GM18519 (cell line): ENCODE measurements at regions not wholly inside any gene's neighbourhood (a gene's known extent, or its start where the extent isn't known, plus 50 kb on each side); places are given as distances from the start of the nearest gene placed in this dataset.

Experiments used
- ATAC-seq: cut with Tn5 transposase; IDR thresholded peaks from one replicate; pipeline ENCODE4 v1.9.1; 2021; ENCODE audit warnings: mild to moderate bottlenecking, moderate library complexity; ENCODE audit not compliant: unreplicated experiment, low FRiP score

DNA sequence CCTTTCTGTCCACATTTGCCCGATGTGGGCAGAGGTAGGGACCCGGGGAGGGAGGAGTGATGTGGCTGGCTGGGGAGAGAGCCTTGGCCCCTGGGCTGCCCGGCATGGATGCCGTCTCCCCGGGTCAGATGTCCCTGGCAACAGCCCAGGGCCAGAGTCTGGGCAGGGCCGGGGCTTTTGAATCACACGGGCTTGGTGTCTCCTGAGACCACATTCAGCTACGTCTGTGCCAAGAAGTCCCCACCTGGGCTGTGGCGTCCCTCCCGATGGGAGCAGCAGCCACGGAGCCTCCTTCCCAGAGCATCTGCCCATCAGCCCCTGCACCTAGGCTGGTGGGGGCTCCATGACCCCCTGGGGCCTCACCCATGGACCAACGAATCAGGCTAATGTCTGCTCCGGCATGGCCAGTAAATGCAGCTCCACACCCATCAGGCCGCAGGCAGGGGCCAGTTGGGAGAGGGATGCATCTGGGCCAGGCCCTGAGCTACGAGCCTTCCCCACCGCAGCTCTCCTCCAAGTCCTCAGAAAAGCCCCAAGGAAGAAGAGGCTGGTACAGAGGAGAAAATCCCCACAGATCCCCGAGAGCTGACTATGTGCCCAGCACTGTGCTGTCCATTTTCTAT is 109.4 kb downstream of the RFLNA start:
- ATAC-seq, result no peak

DNA sequence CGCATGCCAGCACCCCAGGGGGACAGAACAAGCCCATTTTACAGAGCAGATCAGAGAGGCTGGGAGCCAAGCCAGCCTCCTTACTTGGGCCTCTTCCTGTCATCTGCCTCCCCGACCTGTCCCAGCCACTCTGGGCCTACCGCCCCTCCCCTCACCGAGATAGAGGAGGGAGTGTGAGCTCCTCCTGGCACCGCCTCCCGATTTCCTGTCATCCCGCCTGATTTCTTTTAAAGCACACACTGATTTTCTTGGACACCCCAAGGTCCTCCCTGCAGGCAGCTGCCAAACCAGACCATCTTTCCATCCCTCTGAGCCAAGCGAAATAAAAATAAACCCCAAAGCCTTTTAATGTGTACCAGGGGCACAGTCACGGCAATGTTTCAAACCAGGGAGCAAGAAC is 108.4 kb downstream of the RFLNA start:
- ATAC-seq, result no peak

DNA sequence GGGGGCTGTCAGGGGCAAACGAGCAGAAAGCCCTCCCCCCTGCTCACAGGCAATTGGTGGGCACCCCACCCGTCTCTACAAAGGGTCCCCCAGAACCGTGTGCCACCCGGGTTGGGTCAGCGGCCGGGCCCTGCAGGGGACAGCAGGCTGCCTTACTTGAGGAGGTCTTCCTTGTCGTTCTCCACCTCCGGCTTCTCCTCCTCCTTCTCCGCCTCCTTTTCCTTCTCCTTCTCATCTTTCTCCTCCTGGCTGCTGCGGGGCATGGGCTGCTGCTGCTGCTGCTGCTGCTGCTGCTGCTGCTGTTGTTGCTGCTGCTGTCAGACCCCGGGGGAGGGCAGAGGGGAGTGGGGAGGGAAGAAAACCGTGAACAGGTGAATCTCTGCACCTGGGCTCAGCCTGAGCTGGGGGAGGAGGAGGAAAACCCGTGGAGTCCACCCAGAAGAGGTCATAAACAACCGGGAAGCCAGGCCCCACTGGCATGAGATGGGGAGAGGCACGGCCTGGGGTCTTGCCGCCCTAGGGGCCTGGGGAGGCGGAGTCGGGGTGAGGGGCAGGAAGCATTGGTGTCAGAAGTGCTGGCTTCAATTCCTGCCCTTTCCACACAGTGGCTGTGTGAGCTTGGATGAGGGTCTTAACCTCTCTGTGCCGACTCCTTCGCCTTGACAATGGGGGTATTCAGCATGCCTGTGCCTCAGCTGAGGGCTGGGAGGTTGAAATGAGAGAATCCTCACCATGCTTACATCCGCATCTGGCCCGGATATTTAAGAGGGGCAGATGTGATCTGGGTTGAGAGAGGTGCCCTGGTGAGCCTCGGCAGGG is 107.6 kb downstream of the RFLNA start:
- ATAC-seq, result no peak

DNA sequence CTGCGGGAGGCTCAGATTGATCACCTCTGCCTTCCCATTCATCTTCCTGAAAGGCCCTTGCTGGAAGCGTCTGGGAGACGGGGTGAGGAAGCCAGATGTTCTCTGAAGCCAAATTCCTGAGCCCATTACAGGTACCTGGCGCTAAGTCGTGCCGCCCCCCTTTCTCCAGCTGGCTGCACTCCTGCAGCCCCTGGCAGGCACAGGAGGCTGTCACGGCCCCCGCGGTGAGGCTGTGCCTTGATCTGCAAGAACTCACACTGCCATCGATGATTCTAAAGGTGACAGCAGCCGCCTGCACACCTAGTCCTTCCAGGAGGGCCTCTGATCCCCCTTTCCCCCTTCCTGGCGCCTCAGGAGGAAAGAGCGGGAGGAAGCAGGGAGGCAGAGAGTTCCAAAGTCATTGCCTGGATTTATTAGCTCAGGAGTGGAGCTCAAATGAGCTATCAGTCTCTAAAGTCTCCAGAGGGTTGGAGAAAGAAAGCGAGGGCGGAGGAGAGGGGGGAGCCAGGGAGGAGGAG is 106.9 kb downstream of the RFLNA start:
- no peak for ATAC-seq

DNA sequence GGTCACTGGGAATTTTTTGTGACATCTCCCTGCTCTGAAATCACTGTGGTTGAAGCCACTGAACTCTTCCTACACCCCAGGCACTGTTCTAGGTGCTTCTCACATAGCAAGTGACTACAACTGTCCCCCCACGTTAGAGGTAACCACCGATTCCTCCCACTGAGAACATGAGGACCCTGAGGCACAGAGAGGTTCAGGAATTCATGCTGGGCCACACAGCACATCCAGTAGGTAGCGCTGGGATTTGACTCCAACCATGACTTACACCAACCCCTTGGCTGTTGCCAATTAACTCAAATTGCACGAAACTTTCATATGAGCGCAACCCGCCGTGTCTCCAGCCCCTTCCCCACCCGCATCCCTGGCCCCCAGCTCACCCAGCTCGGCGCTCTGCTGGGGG is 105.2 kb downstream of the RFLNA start:
- no peak for ATAC-seq

DNA sequence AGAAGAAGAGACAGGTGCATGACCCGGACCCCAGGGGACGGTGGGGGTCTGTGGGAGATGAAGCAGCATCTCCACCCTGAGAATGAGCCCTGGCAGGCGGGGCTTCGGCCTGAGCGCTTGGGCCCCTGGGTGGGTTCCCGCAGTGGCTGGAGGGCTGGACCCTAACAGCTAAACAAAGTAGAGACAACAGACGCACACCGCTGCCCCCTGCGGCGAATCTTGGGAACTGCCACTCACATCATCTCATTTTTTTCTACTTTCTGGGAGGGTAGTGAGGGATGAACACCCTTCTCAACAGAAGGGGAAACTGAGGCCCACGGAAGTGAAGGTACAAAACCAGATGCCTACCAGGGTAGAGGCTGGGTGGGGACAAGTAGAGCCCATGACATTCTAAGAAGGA is 104.7 kb downstream of the RFLNA start:
- no peak for ATAC-seq

DNA sequence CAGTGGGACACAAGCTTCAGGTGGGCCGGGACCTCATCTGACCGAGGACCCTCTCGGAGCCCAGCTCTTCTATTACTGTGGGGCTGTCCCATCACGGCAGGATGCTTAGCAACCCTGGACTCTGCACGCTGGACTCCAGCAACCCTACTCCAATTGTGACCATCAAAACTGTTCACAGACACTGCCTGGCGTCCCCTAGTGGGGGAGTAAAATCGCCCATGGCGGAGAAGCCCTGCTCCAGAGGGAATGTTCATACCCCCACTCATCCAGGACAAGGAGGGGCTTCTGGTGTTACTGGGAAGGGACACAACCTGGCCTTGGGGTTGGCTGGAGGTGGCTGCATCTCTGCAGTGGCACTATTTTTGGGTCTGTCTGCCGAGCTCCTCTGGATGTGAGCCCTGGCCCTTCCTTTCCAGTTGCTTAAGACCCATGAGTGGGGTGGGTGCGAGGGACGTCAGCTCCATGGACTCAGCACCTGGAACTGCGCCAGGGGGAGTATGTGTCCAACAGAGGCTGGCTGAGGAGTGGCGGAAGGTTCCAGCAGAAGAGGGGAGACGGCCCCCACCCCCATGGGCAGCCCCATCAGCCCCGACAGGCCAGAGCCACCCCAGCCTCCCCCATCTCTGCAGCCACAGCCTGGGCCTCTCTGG is 103.8 kb downstream of the RFLNA start:
- no peak for ATAC-seq

DNA sequence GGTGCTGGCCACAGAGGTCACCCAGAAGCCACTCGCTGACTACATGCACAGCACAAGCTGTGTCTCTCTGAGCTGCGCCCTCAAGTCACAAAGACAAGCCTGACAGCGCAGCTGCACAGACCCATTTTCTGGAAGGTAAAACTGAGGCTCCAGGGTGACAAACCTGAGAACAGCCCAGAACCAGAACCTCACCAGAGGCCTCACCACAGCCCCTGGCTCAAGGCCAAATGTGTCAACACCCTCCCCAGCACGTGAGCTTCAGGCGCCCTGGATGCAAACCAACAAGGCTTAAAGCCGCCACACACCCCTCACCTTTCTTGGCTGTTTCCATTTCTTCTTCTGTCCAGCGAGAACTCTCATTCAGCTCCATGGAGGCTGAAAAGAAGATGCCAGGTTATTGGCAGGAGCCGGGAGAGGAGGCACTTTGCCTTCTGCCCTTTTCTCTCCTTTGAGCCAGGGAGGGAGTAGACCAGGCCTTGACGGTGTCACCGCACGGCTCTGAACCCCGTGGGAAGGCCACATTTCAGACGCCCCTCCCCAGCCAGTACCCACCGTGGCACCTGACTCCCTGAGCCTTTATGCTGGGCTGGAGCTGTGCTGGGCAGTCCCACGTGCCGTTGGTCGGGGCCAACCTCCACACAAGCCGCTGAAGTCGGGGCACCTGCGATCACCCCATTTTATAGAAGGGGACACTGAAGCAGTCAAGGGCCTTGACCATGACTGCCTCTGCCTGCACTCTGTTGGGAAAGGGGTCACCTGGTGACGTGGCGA is 103.1 kb downstream of the RFLNA start:
- no peak for ATAC-seq

DNA sequence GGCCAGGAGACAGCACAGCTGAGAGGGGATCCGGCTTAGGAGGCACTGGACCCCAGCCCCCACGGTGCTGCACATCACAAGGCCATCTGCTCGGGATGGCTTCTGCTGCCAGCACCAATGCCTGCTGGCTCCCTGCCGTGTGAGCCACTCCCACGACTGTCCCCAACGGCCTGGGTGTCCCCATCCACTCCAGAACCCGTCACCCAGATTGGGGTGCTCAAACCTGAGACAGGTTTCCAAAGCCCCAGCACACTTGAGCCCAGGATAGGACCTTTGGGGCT is 102.4 kb downstream of the RFLNA start:
- ATAC-seq, result no peak

DNA sequence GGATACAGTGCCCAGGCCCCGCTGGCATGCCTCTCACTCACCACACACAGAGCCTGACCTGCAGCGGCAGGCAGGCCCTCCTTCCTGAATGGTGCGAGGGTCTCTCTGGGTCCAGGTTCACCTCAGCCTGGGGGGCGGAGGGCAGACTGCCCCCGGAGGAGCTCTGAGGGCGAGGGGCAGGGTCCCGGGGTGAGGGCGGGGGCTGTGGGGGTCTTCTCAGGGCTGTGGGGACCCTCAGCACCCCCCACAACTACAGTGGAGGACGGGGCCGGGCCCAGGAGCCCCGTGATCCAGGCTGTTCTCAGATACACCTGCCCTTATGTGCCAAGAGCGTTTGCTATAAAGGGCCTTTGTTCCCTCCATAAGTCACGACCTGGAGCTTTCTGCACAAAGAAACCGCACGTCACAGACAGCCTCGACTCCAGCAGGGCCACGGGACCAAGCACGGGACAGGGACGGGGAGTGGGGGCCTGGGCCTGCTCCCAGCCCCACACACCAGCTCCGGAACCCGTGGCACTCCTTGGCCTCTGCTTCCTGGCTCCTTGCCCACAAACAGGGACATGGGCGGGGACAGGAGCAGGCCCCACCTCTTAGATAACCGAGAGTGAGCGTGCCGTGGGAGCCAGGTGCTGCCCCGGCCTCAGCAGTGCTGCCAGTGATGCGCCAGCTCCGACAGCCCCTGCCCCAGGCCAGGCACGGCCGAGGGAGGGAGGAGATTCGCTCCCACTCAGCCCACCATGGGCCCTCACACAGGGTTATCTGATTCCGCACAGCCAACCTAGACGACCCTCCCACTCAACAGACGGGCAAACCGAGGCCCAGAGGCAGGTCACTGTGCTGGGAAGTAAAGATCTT is 101.9 kb downstream of the RFLNA start:
- ATAC-seq, result no peak

DNA sequence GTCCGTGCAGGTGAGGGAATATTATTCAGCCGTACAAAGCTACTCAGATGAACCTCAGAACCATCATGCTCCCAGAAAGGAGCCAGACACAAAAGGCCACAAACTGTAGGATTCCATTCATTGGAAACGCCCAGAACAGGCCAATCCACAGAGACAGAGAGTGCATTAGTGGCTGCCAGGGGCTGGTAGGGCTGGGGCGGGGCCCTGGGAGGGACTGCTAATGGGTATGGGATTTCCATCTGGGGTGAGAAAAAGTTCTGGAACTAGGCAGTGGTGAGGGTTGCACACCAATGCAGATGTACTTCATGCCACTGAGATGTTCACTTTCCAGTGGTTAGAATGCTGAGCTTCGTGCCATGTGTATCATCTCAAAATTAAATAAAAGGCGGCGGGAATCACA is 101.1 kb downstream of the RFLNA start:
- ATAC-seq, result no peak

DNA sequence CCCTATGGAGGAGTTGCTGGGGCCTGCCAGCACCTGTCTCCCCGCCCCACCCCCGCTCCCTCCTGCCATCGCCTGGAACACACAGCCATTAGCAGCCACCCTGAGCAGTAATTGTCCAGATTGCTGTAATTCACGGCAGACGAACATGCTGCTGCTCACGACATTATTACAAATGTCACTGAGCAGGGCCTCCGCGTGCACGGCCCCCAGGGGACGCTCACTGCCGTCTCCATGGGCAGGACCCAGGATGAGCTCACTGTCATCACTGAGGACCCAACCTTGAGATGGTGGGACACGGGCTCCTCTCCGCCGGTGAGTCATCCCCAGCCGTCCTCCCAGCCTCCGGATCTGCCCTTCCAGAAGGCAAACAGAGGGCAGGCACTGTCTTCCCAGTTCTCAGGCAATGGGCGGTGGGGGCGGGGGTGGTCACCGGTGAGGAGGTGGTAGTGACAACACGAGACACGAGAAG is 100.4 kb downstream of the RFLNA start:
- ATAC-seq, result no peak

DNA sequence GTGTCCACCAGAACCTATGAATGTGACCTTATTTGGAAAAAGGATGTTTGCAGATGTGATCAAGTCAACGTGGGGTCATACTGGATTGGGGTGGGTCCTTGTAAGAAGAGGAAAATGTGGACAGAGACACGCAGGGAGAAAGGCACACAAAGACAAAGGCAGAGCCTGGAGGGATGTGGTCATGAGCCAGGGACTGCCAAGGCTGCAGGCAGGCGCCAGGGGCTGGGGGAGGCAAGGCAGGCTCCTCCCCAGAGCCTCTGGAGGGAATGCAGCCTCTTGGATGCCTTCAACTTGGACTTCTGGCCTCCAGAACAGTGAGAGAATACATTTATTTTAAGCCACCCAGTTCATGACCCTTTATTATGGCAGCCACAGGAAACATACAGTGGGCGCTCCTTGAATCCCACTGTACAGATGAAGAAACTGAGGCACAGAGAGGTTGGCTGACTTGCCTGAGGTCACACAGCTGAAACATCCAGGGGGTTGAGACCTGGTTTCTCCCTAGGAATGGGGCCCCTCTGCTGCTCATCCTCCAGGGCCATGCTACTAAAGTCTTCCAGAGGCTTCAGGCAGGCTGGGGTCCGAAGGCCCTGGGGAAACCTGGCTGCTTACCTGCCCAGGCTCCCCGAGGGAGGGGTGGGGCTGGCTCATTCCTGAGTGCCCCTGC is 99.7 kb downstream of the RFLNA start:
- no peak for ATAC-seq

DNA sequence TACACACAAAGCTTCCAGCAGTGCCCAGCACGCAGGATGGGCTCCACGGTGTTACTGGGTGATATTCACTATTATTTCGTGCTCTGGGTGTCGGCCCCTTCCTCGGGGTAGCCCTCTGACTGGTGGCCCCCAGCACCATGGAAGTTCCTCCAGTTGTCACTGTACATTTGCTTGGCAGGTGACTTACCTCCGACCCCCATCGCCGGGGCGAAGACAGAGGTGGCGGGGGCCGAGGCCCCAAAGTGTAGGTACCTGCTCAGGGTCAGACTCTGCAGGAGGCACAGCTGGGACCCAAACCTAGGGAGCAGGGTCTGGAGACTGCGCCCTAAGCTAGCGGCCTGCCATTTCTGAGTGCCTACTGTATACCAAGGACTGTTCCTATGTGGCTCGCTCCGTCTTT is 98.9 kb downstream of the RFLNA start:
- ATAC-seq, result no peak

DNA sequence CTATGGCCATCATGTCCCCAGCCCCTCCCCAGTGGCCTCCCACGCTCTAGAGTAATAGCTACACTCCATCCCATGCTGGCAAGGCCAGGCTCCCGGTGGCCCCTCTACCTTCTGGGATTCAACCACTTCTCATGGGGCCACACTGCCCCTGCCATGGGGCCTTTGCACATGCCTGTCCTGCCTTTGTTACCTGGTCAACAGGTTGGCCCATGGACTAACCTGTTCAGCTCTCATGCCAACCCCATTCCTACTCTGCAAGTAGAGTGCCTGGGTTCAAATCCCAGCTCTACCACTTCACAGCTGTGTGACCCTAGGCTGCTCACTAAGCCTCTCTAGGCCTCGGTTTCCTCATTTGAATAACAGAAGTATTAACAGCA is 98.5 kb downstream of the RFLNA start:
- ATAC-seq, result no peak

DNA sequence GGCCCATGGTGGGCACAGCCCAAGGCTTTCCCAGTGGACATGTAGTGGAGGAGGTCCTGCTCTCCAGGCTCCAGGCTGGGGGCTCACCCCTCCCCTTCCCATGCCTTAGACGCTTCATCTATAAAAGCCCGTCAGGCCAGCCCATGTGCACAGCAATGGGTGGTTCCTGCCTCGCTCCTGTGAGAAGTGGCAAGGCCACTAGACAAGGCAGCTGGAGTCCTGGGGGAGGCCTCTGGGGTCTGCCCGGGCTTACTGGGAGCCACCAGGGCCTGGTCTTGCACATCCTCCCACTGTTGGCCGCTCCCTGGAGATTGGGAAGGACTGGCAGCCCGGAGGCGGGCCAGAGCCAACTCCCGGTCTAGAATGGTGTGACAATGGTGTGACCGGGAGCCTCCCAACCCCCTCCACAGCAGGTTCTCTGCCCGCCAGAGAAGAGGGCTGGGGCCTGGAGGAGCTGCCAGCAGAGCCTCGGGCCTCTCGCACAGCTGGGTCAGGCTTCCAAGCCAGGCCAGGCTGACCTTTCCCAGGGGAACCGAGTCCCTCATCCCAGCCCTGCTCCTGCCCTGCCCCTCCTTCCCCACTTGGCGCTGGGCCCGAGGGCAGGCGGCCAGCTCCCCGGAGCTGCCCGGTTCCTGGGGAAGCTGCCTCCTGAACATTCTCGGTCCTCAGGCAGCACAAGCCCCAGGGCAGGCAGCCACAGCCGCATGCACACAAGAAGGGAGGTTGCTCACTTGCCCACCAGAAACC is 97.9 kb downstream of the RFLNA start:
- ATAC-seq, result no peak

DNA sequence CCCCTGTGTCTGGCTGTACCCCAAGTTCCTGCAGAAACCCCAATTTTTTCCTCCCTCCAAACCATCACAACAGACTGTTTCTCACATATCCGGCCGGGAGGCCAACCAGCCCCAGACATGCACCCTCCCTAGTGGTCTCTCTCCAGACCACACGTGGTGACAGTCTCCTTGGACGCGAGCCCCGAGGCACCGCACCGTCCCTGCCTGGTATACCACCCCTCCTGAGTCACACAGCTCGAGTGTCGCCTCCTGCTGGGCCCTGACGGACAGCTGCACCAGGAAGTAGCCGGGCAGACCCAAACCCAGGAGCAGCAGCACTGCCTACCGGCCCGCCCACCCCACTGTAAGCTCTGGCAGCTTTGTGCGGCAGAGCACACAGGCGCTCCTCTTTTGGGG is 97.4 kb downstream of the RFLNA start:
- no peak for ATAC-seq

DNA sequence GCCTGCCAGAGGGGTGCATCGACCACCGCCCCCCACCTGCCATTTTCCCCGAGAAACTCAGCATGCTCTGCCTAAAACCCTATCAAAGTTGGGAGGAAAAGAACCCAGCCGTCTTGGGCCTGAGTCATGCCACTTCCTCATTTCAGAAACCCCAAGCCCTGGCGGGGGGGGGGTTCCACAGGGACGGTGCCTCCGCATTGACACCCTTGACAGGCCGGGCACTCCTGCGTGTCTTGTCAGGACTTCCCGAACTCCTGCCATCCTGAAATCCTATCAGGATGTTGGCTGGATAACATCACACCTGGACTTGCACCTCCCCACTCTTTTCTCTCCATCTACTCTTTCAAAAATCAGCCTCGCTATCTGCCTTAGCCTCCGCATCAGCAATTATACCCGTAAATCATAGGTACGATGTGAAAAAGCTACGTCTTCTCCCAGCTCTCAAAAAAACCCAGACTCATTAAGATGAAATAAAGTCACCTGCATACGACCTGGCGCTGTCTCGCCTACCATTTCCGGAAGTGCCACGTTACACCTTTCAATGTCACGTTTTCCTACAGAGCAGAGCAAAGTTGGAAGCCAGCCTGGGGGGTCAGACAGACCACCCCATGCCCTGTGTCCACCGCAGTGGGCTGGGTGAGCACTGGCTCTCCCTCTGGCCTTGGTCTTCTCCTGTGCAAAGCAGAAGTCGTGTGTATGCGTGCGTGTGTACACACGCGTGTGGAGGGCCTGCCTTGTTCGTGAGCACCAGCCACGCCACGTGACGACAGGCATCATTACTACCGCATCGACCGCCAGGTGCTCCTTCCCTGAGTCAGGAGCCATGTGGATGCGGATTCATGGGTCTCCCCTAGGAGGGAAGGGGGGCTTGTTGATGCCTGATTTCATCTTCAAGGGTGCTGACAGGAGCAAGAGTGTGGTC is 96.7 kb downstream of the RFLNA start:
- no peak for ATAC-seq
